A549 (cell line): ENCODE measurements at regions not wholly inside any gene's neighbourhood (a gene's known extent, or its start where the extent isn't known, plus 50 kb on each side); places are given as distances from the start of the nearest gene placed in this dataset.

Experiments
- ATAC-seq, 2 experiments: fragments of 200-7000 bp in 1 of 2; fragments of >200 bp in 1 of 2; cut with Nextera tagmentation in 1 of 2; cut with Tn5 transposase in 1 of 2; 3 replicates each; pipeline versions ENCODE4 v1.8.0 to v1.9.1; 2018 to 2020; ENCODE audit warnings: mild to moderate bottlenecking in 1 of 2, moderate library complexity in 1 of 2
- CTCF ChIA-PET: fragments of 300-600 bp; sonication (Branson Sonifier 250); formaldehyde crosslinking; extraction: SDS; loops from one replicate; lab custom pipeline; 2021; ENCODE audit warnings: antibody characterized with exemption, inconsistent platforms; lab: Yijun Ruan, JAX
- POLR2A ChIA-PET: fragments of 350-600 bp; formaldehyde crosslinking; extraction: SDS; loops from one replicate; lab custom pipeline; 2021; ENCODE audit warnings: antibody characterized with exemption, inconsistent platforms; lab: Yijun Ruan, JAX
- DNase-seq, 2 experiments: peaks; one replicate each; pipeline versions ENCODE4 v3.0.0 to v3.0.0-alpha.2; 2011 to 2016; ENCODE audit warnings: low read depth in 1 of 2, low spot score in 1 of 2
- FAIRE-seq: peaks from 2 replicates; lab custom pipeline; 2011; peaks lifted over from hg19 to GRCh38; lab: Jason Lieb, UNC
- H3K27ac ChIP-seq, 2 experiments: fragments of >200 bp; sonication (Bioruptor Twin); formaldehyde crosslinking; 3 replicates each; pipeline ENCODE4 v1.5.1; 2016 to 2017
- H3K4me1 ChIP-seq: fragments of >200 bp; sonication (Bioruptor Twin); formaldehyde crosslinking; 3 replicates; pipeline ENCODE4 v1.6.1; 2016
- H3K4me2 ChIP-seq: fragments of >200 bp; sonication (Bioruptor Twin); formaldehyde crosslinking; 3 replicates; pipeline ENCODE4 v1.6.1; 2016
- H3K4me3 ChIP-seq: fragments of >200 bp; sonication (Bioruptor Twin); formaldehyde crosslinking; 3 replicates; pipeline ENCODE4 v1.5.1; 2016
- H3K9me3 ChIP-seq: fragments of >200 bp; sonication (Bioruptor Twin); formaldehyde crosslinking; 3 replicates; pipeline ENCODE4 v1.6.1; 2016
- BCL3 ChIP-seq: fragments of >200 bp; sonication (Bioruptor Twin); formaldehyde crosslinking; IDR thresholded peaks from 3 replicates; pipeline ENCODE4 v1.6.1; 2016
- ELK1 ChIP-seq: fragments of 150-350 bp; IDR thresholded peaks from 2 replicates; pipeline ENCODE4 v1.6.1; 2014; ENCODE audit warnings: low read depth, mild to moderate bottlenecking, low read length
- EP300 ChIP-seq, 2 experiments: fragments of >200 bp; sonication (Bioruptor Twin); formaldehyde crosslinking; IDR thresholded peaks; 2 replicates in 1 of 2; 3 replicates in 1 of 2; pipeline ENCODE4 v1.6.1; 2016 to 2017
- HES2 ChIP-seq: fragments of >200 bp; sonication (Bioruptor Twin); formaldehyde crosslinking; IDR thresholded peaks from 2 replicates; pipeline ENCODE4 v1.6.1; 2016
- HEYL ChIP-seq: fragments of 250-450 bp; sonication (Bioruptor Pico); IDR thresholded peaks from 2 replicates; pipeline ENCODE4 v1.8.0; 2021; ENCODE audit warnings: mild to moderate bottlenecking, moderate library complexity
- KDM5A ChIP-seq: fragments of 200-600 bp; sonication (generic); IDR thresholded peaks from 2 replicates; pipeline ENCODE4 v1.6.1; 2016; ENCODE audit warnings: antibody characterized with exemption, mild to moderate bottlenecking
- MAZ ChIP-seq: fragments of 150-350 bp; IDR thresholded peaks from 2 replicates; pipeline ENCODE4 v1.6.1; 2014; ENCODE audit warnings: antibody characterized with exemption, low read depth, low read length, borderline replicate concordance
- MYC ChIP-seq: IDR thresholded peaks from 2 replicates; pipeline ENCODE4 v1.6.1; 2012; ENCODE audit warnings: mild to moderate bottlenecking, inconsistent platforms, low read length, improper control_type of control experiment, borderline replicate concordance
- NFE2L2 ChIP-seq: fragments of 150-350 bp; conservative IDR thresholded peaks from 2 replicates; pipeline ENCODE4 v1.6.1; 2014; ENCODE audit warnings: low read length
- PBX3 ChIP-seq: IDR thresholded peaks from 2 replicates; pipeline ENCODE4 v1.6.1; 2012
- PHF8 ChIP-seq: fragments of 200-600 bp; sonication (generic); IDR thresholded peaks from 2 replicates; pipeline ENCODE4 v1.6.1; 2016; ENCODE audit warnings: low read depth, mild to moderate bottlenecking, antibody characterized with exemption, moderate library complexity, borderline replicate concordance
- POLR2A ChIP-seq: IDR thresholded peaks from 2 replicates; pipeline ENCODE4 v1.6.1; 2012; ENCODE audit warnings: mild to moderate bottlenecking, low read length
- RAD21 ChIP-seq, 2 experiments: fragments of >200 bp in 1 of 2; sonication (Bioruptor Twin) in 1 of 2; formaldehyde crosslinking in 1 of 2; IDR thresholded peaks in 1 of 2; conservative IDR thresholded peaks in 1 of 2; 2 replicates in 1 of 2; 3 replicates in 1 of 2; pipeline ENCODE4 v1.6.1; 2012 to 2018; ENCODE audit warnings: inconsistent platforms in 1 of 2
- RCOR1 ChIP-seq: fragments of 150-350 bp; IDR thresholded peaks from 2 replicates; pipeline ENCODE4 v1.6.1; 2014; ENCODE audit warnings: antibody characterized with exemption, low read length, low read depth
- RFX5 ChIP-seq: fragments of 450-650 bp; IDR thresholded peaks from 2 replicates; pipeline ENCODE4 v1.7.1; 2014; ENCODE audit warnings: antibody characterized with exemption, mild to moderate bottlenecking, moderate library complexity
- TFCP2L1 ChIP-seq: fragments of 250-450 bp; sonication (Bioruptor Pico); IDR thresholded peaks from 2 replicates; pipeline ENCODE4 v1.5.0; 2021; ENCODE audit warnings: mild to moderate bottlenecking
- USF2 ChIP-seq: fragments of 450-650 bp; IDR thresholded peaks from 2 replicates; pipeline ENCODE4 v1.6.1; 2014; ENCODE audit warnings: antibody characterized with exemption
- ZSCAN20 ChIP-seq: fragments of 250-450 bp; sonication (Bioruptor Pico); IDR thresholded peaks from 2 replicates; pipeline ENCODE4 v1.8.0; 2022; ENCODE audit warnings: mild to moderate bottlenecking, moderate library complexity
- WGBS: methylation state at CpG from one replicate; pipeline ENCODE4 v1.1.6; 2017; ENCODE audit errors: missing lambda C conversion rate; 5-methylcytosine and 5-hydroxymethylcytosine counted together
- TF ChIP-seq, protein P1 (sequence below): fragments of 200-600 bp; sonication (generic); IDR thresholded peaks from 2 replicates; pipeline ENCODE4 v1.6.1; 2016; ENCODE audit warnings: antibody characterized with exemption, mild to moderate bottlenecking, moderate library complexity

DNA sequence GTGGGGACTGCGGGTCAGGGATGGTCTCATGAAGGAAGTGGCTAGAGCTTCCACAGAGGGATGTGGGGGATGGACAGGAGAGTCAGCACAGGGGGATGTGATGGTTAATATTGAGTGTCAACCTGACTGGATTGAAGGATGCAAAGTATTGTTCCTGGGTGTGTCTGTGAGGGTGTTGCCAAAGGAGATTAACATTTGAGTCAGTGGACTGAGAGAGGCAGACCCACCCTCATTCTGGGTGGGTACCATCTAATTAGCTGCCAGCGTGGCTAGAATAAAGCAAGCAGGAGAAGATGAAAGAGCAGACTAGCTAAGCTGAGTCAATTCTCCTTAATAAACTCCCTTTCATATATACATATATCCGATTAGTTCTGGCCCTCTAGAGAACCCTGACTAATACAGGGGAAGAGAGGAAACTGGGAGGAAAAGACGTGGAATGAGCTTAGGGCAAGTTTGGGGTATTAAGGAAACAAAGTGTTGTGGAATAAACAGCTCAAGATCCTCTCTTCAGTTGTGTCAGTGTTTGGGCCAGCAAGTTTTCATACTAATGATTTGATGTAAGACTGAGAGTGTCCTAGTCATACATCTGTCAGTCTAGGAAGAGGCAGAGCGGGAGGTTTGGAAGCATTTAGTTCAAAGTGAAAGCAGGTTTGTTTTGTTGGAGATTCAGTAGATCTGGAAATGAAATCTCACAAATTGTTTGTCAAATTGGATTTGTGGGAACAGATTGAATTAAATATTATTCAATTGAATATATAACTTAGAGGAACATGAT is 135.2 kb upstream of the NT5C1B start:
- no peaks in the 10 kb centered on the region for H3K9me3 ChIP-seq
- no peak overlapping the region for H3K4me3 ChIP-seq
- DNase-seq = no peak
- H3K4me1 ChIP-seq = peaks cover 12% of the 10 kb centered on the region; the same call in 2 of the 3 replicates
- no peak overlapping the region for H3K27ac ChIP-seq
- ATAC-seq = no peak
- 36% methylated on average over 5 of the region's 5 CpGs for WGBS
- ChIA-PET CTCF (interaction anchor here (1.2 kb wide), 1 partner anchor 25 kb away, joined by 3 read pairs; no protein-coding TSS in a partner anchor), POLR2A (no interaction called here)
- no peak overlapping the region for H3K4me2 ChIP-seq
- no peak for TF ChIP-seq HES2
- TF ChIP-seq PBX3 = no peak
- no peak for TF ChIP-seq NFE2L2
- no peak for TF ChIP-seq MAZ
- no peak for TF ChIP-seq ELK1
- no peak for TF ChIP-seq KDM5A
- TF ChIP-seq ZSCAN20 = no peak
- no peak for TF ChIP-seq TFCP2L1 (CRISPR knock-in tag)
- TF ChIP-seq USF2 = no peak
- no peak for TF ChIP-seq PHF8
- no peak for TF ChIP-seq EP300 (IDR thresholded peaks at IDR 0.05)
- TF ChIP-seq BCL3 = no peak
- no peak for TF ChIP-seq POLR2A
- no peak for TF ChIP-seq MYC
- TF ChIP-seq, protein P1, sequence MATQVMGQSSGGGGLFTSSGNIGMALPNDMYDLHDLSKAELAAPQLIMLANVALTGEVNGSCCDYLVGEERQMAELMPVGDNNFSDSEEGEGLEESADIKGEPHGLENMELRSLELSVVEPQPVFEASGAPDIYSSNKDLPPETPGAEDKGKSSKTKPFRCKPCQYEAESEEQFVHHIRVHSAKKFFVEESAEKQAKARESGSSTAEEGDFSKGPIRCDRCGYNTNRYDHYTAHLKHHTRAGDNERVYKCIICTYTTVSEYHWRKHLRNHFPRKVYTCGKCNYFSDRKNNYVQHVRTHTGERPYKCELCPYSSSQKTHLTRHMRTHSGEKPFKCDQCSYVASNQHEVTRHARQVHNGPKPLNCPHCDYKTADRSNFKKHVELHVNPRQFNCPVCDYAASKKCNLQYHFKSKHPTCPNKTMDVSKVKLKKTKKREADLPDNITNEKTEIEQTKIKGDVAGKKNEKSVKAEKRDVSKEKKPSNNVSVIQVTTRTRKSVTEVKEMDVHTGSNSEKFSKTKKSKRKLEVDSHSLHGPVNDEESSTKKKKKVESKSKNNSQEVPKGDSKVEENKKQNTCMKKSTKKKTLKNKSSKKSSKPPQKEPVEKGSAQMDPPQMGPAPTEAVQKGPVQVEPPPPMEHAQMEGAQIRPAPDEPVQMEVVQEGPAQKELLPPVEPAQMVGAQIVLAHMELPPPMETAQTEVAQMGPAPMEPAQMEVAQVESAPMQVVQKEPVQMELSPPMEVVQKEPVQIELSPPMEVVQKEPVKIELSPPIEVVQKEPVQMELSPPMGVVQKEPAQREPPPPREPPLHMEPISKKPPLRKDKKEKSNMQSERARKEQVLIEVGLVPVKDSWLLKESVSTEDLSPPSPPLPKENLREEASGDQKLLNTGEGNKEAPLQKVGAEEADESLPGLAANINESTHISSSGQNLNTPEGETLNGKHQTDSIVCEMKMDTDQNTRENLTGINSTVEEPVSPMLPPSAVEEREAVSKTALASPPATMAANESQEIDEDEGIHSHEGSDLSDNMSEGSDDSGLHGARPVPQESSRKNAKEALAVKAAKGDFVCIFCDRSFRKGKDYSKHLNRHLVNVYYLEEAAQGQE = no peak
- no peak for TF ChIP-seq RAD21 (conservative IDR thresholded peaks at IDR 0.05 in 1 of 2, IDR thresholded peaks at IDR 0.05 in 1 of 2)
- no peak for TF ChIP-seq RCOR1
- TF ChIP-seq HEYL = no peak
- TF ChIP-seq RFX5 = no peak
- FAIRE-seq = no peak
